Endothelial cell of umbilical vein (primary cell): ENCODE measurements at regions not wholly inside any gene's neighbourhood (a gene's known extent, or its start where the extent isn't known, plus 50 kb on each side); places are given as distances from the start of the nearest gene placed in this dataset.

Source experiments
- BruUV-seq: library from RNA; stranded (reverse); fragments of 400-500 nt; replicated peaks from 2 replicates; lab custom pipeline; 2021; lab: Mats Ljungman, UMichigan
- CTCF ChIA-PET: fragments of 300-600, 350-600 bp; sonication (Branson Sonifier 250); formaldehyde crosslinking; loops from one replicate; lab custom pipeline; 2021; ENCODE audit warnings: antibody characterized with exemption, inconsistent platforms; lab: Charles Lee
- POLR2A ChIA-PET: fragments of 300-600, 350-600 bp; sonication (Branson Sonifier 250); formaldehyde crosslinking; loops from one replicate; lab custom pipeline; 2021; ENCODE audit warnings: antibody characterized with exemption, inconsistent platforms; lab: Charles Lee
- DNase-seq: peaks from one replicate; pipeline ENCODE4 v3.0.0-alpha.2; 2011; ENCODE audit warnings: low read depth, low spot score
- FAIRE-seq: peaks from 2 replicates; lab custom pipeline; 2011; peaks lifted over from hg19 to GRCh38; lab: Jason Lieb, UNC
- H2AFZ ChIP-seq: 2 replicates; pipeline ENCODE4 v1.6.0; 2012; ENCODE audit warnings: low read depth, low read length, control low read depth, inconsistent platforms
- H3K27ac ChIP-seq: 2 replicates; pipeline ENCODE4 v1.5.1; 2011; ENCODE audit warnings: low read depth, mild to moderate bottlenecking, control low read depth, low read length, moderate library complexity; ENCODE audit not compliant: insufficient read depth
- H3K27me3 ChIP-seq, 2 experiments: 2 replicates each; pipeline versions ENCODE4 v1.6.0 to v1.6.1; 2011; ENCODE audit warnings: low read length in 2 of 2, mixed read lengths in 1 of 2; ENCODE audit not compliant: control insufficient read depth in 2 of 2, insufficient read depth in 2 of 2
- H3K36me3 ChIP-seq, 2 experiments: 2 replicates in 1 of 2; 3 replicates in 1 of 2; pipeline ENCODE4 v1.5.1; 2011; ENCODE audit warnings: low read length in 2 of 2, mild to moderate bottlenecking in 1 of 2, moderate library complexity in 1 of 2; ENCODE audit not compliant: control insufficient read depth in 2 of 2, insufficient read depth in 2 of 2; ENCODE audit errors: extremely low read depth in 1 of 2
- H3K4me1 ChIP-seq: 3 replicates; pipeline ENCODE4 v1.5.1; 2011; ENCODE audit warnings: mild to moderate bottlenecking, low read length; ENCODE audit not compliant: control insufficient read depth, insufficient read depth; ENCODE audit errors: extremely low read depth
- H3K4me2 ChIP-seq: 2 replicates; pipeline ENCODE4 v1.6.1; 2011; ENCODE audit warnings: low read length, control low read depth, mixed read lengths; ENCODE audit not compliant: insufficient read depth
- H3K4me3 ChIP-seq, 3 experiments: fragments of 200-600 bp in 1 of 3; sonication (generic), shearing (Covaris generic) in 1 of 3; replicated peaks in 1 of 3; 2 replicates each; pipeline ENCODE4 v1.5.1; 2011 to 2016; ENCODE audit warnings: control low read depth in 3 of 3, low read length in 3 of 3, mild to moderate bottlenecking in 2 of 3, inconsistent platforms in 1 of 3, low read depth in 1 of 3, moderate library complexity in 1 of 3; ENCODE audit not compliant: insufficient read depth in 1 of 3
- H3K79me2 ChIP-seq: 2 replicates; pipeline ENCODE4 v1.6.0; 2012; ENCODE audit warnings: low read length, inconsistent platforms; ENCODE audit not compliant: control insufficient read depth, insufficient read depth
- H3K9ac ChIP-seq: replicated peaks from 2 replicates; pipeline ENCODE3; 2011; ENCODE audit warnings: low read length, control low read depth; ENCODE audit not compliant: insufficient read depth; ENCODE audit errors: extremely low read depth
- H3K9me1 ChIP-seq: replicated peaks from 3 replicates; pipeline ENCODE4 v1.6.0; 2011; ENCODE audit warnings: mild to moderate bottlenecking, low read length; ENCODE audit not compliant: control insufficient read depth, insufficient read depth; ENCODE audit errors: extremely low read depth
- H3K9me3 ChIP-seq: replicated peaks from 2 replicates; pipeline ENCODE4 v1.5.1; 2012; ENCODE audit warnings: low read length, inconsistent platforms; ENCODE audit not compliant: control insufficient read depth, insufficient read depth
- H4K20me1 ChIP-seq: replicated peaks from 2 replicates; pipeline ENCODE3; 2011; ENCODE audit warnings: mild to moderate bottlenecking, low read length; ENCODE audit not compliant: control insufficient read depth, insufficient read depth; ENCODE audit errors: extremely low read depth
- EZH2 ChIP-seq: IDR thresholded peaks from 2 replicates; pipeline ENCODE4 v1.6.1; 2012; ENCODE audit warnings: borderline replicate concordance, low read depth, mild to moderate bottlenecking, moderate library complexity, low read length, inconsistent platforms; ENCODE audit not compliant: severe bottlenecking
- FOS ChIP-seq: IDR thresholded peaks from 2 replicates; pipeline ENCODE4 v1.6.1; 2011; ENCODE audit warnings: mild to moderate bottlenecking, low read length, moderate library complexity, borderline replicate concordance; ENCODE audit not compliant: insufficient read depth
- GATA2 ChIP-seq: IDR thresholded peaks from 2 replicates; pipeline ENCODE4 v1.7.0; 2011; ENCODE audit warnings: low read depth, mild to moderate bottlenecking, moderate library complexity, mixed read lengths, low read length; ENCODE audit not compliant: insufficient read length, insufficient read depth
- JUN ChIP-seq: IDR thresholded peaks from 2 replicates; pipeline ENCODE4 v1.6.1; 2011; ENCODE audit warnings: borderline replicate concordance, low read depth; ENCODE audit not compliant: insufficient read length, insufficient read depth
- MYC ChIP-seq: IDR thresholded peaks from one replicate; pipeline ENCODE4 v1.6.1; 2011; ENCODE audit warnings: mild to moderate bottlenecking, low read depth, low read length
- POLR2A ChIP-seq: IDR thresholded peaks from 2 replicates; pipeline ENCODE4 v1.6.1; 2012; ENCODE audit warnings: low read depth, mild to moderate bottlenecking, control low read depth, low read length
- POLR2AphosphoS5 ChIP-seq: IDR thresholded peaks from 2 replicates; pipeline ENCODE4 v1.6.1; 2012; ENCODE audit warnings: low read depth, mild to moderate bottlenecking, control low read depth, low read length, moderate library complexity; ENCODE audit not compliant: insufficient read depth
- dilution Hi-C: fragments of 300-500 bp; cut with MboI; formaldehyde crosslinking; loops from one replicate; pipeline ENCODE4 v1.15.0; 2019; ENCODE audit warnings: low sequenced_read_pairs; ENCODE audit not compliant: extremely low pct_ligation_motif_present
- intact Hi-C: fragments of 100-400 bp; cut with micrococcal nuclease; formaldehyde crosslinking; loops from one replicate; pipeline ENCODE4 v1.10.0; 2022
- TF ChIP-seq, protein P1 (sequence below), 2 donors: IDR thresholded peaks; 1 replicate in 1 of 2; 2 replicates in 1 of 2; pipeline ENCODE4 v1.5.1; 2011; ENCODE audit warnings: low read length in 2 of 2, mild to moderate bottlenecking in 2 of 2, moderate library complexity in 2 of 2, control low read depth in 1 of 2, inconsistent platforms in 1 of 2, low read depth in 1 of 2; ENCODE audit not compliant: insufficient read depth in 1 of 2; ENCODE audit errors: extremely low read depth in 1 of 2
- TF ChIP-seq, protein P2 (sequence below): IDR thresholded peaks from 2 replicates; pipeline ENCODE4 v1.6.1; 2011; ENCODE audit not compliant: insufficient read depth, insufficient read length

DNA sequence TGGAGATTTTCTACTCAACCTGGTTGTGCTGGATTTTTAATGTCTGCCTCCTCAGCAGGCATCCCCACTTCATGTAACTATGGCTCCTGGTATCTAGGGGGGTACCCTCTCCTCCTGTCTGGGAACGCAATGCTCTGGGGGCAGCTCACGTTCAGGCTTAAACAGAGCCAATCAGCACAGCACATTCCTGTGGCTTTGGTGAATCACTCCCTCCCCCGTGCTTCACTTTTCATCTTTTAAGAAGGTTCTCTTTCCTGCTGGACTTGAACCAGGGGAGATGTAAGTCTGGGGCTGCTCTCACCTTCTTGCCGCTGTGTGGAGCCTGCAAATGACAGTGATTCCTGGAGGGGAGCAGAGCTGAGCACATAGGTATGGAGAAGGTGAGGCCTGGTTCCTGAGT is 101.2 kb downstream of the MSX2 start:
- Histone ChIP-seq H4K20me1 (no peaks in the 10 kb centered on the region), H3K36me3 (no peaks in the 10 kb centered on the region), H3K9me3 (no peaks in the 10 kb centered on the region), H3K27ac (no peak overlapping the region), H3K79me2 (no peaks in the 10 kb centered on the region), H3K4me2 (no peak overlapping the region), H2AFZ (no peak overlapping the region), H3K9ac (no peak overlapping the region), H3K4me3 (no peak overlapping the region), H3K27me3 (no peaks in the 10 kb centered on the region), H3K9me1 (no peaks in the 10 kb centered on the region), H3K4me1 (no peaks in the 10 kb centered on the region)
- POLR2A ChIA-PET: no interaction called here
- dilution Hi-C loops: no loop called here
- FAIRE-seq (no peak), DNase-seq (no peak)
- TF ChIP-seq JUN (no peak), MYC (no peak), POLR2AphosphoS5 (no peak), EZH2 (no peak), GATA2 (no peak), POLR2A (no peak), FOS (no peak)
- TF ChIP-seq, protein P1, sequence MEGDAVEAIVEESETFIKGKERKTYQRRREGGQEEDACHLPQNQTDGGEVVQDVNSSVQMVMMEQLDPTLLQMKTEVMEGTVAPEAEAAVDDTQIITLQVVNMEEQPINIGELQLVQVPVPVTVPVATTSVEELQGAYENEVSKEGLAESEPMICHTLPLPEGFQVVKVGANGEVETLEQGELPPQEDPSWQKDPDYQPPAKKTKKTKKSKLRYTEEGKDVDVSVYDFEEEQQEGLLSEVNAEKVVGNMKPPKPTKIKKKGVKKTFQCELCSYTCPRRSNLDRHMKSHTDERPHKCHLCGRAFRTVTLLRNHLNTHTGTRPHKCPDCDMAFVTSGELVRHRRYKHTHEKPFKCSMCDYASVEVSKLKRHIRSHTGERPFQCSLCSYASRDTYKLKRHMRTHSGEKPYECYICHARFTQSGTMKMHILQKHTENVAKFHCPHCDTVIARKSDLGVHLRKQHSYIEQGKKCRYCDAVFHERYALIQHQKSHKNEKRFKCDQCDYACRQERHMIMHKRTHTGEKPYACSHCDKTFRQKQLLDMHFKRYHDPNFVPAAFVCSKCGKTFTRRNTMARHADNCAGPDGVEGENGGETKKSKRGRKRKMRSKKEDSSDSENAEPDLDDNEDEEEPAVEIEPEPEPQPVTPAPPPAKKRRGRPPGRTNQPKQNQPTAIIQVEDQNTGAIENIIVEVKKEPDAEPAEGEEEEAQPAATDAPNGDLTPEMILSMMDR (IDR thresholded peaks at IDR 0.05; ENCODE audit: extremely low read depth in 1 of 2, insufficient read depth in 1 of 2, low read depth in 1 of 2, low read length in 2 of 2): no peak
- TF ChIP-seq, protein P2, sequence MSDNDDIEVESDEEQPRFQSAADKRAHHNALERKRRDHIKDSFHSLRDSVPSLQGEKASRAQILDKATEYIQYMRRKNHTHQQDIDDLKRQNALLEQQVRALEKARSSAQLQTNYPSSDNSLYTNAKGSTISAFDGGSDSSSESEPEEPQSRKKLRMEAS: no peak
- no TSS peak for BruUV-seq
- CTCF ChIA-PET: no interaction called here
- intact Hi-C loops: no loop called here
